DND-41 (cell line): ENCODE measurements at regions not wholly inside any gene's neighbourhood (a gene's known extent, or its start where the extent isn't known, plus 50 kb on each side); places are given as distances from the start of the nearest gene placed in this dataset.

Experiments used
- ATAC-seq: fragments of 200-7000 bp; cut with Tn5 transposase; 3 replicates; pipeline ENCODE4 v1.9.1; 2021; ENCODE audit warnings: low read depth; ENCODE audit not compliant: insufficient read depth
- DNase-seq: peaks from one replicate; pipeline ENCODE4 v3.0.0-alpha.2; 2020
- H2AFZ ChIP-seq: 2 replicates; pipeline ENCODE4 v1.6.0; 2012; ENCODE audit warnings: low read depth, low read length
- H3K27ac ChIP-seq: 2 replicates; pipeline ENCODE4 v1.5.1; 2012; ENCODE audit warnings: low read length, inconsistent platforms
- H3K27me3 ChIP-seq: fragments of 200-600 bp; sonication (generic); 2 replicates; pipeline ENCODE4 v1.6.0; 2012; ENCODE audit warnings: low read length, mild to moderate bottlenecking, inconsistent platforms; ENCODE audit not compliant: insufficient read depth, poor library complexity
- H3K36me3 ChIP-seq: 2 replicates; pipeline ENCODE4 v1.5.1; 2012; ENCODE audit warnings: low read length, inconsistent platforms; ENCODE audit not compliant: insufficient read depth
- H3K4me1 ChIP-seq: 2 replicates; pipeline ENCODE4 v1.5.1; 2012; ENCODE audit warnings: mild to moderate bottlenecking, low read length; ENCODE audit not compliant: insufficient read depth
- H3K4me2 ChIP-seq: 2 replicates; pipeline ENCODE4 v1.6.0; 2012; ENCODE audit warnings: mild to moderate bottlenecking, moderate library complexity, low read length, inconsistent platforms; ENCODE audit not compliant: insufficient read depth
- H3K4me3 ChIP-seq, 2 experiments: fragments of 200-600 bp in 1 of 2; shearing (Covaris generic) in 1 of 2; 2 replicates each; pipeline ENCODE4 v1.5.1; 2012 to 2016; ENCODE audit warnings: inconsistent platforms in 2 of 2, low read length in 2 of 2, mild to moderate bottlenecking in 2 of 2, low read depth in 1 of 2, moderate library complexity in 1 of 2
- H3K79me2 ChIP-seq: 2 replicates; pipeline ENCODE4 v1.6.0; 2012; ENCODE audit warnings: low read length, inconsistent platforms; ENCODE audit not compliant: insufficient read depth
- H3K9ac ChIP-seq: 2 replicates; pipeline ENCODE4 v1.6.0; 2012; ENCODE audit warnings: low read depth, mild to moderate bottlenecking, inconsistent platforms, low read length, moderate library complexity
- H3K9me3 ChIP-seq: 2 replicates; pipeline ENCODE4 v1.5.1; 2012; ENCODE audit warnings: low read length, moderate library complexity, mild to moderate bottlenecking, inconsistent platforms; ENCODE audit not compliant: insufficient read depth, severe bottlenecking
- H4K20me1 ChIP-seq: 2 replicates; pipeline ENCODE4 v1.6.0; 2012; ENCODE audit warnings: low read length; ENCODE audit not compliant: insufficient read depth
- EZH2 ChIP-seq: IDR thresholded peaks from 3 replicates; pipeline ENCODE4 v1.6.1; 2012; ENCODE audit warnings: borderline replicate concordance, low read depth, mild to moderate bottlenecking, moderate library complexity, low read length, inconsistent platforms; ENCODE audit not compliant: severe bottlenecking
- TF ChIP-seq, protein P1 (sequence below): IDR thresholded peaks from 2 replicates; pipeline ENCODE4 v1.5.1; 2012; ENCODE audit warnings: borderline replicate concordance, low read length, moderate library complexity, mild to moderate bottlenecking; ENCODE audit not compliant: poor library complexity, severe bottlenecking; ENCODE audit errors: extremely low read depth

DNA sequence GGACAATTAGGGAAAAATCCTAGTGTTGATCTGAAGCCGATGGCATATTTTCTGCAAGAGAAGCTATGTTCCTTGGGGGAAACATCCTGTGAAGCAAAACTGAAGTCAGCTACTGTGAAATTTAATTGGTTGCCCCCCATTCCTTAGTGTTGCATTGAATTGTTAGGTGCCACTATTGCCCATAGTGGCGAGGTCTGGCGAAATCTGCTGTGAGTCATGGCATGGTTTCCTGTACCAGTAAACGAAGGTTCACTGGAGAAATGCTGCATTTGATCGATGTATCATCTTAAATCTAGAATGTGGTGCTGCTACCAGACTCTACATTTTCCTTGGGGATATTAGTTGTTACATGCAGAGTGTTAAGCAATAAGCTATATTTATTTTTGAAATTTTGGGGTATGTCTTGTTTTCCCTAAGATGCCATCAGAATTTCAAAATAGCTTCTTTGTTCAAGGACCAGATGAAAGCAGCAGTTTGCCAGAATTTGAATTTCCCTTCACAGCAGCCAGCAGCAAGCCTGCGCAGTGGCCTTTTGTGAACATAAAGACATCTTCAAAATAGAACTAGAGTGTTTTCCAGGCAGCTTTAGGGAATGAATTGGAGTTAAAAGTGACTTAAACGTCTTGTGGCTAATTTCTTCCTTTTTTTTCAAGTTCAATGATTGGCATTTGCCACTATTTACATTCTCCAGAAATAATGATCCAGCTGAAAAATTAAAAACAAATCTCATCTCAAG is 348.6 kb upstream of the COBL start:
- no peak for ATAC-seq
- no peaks in the 10 kb centered on the region for H4K20me1 ChIP-seq
- no peaks in the 10 kb centered on the region for H3K9me3 ChIP-seq
- DNase-seq, result no peak
- no peak overlapping the region for H3K9ac ChIP-seq
- TF ChIP-seq, protein P1, sequence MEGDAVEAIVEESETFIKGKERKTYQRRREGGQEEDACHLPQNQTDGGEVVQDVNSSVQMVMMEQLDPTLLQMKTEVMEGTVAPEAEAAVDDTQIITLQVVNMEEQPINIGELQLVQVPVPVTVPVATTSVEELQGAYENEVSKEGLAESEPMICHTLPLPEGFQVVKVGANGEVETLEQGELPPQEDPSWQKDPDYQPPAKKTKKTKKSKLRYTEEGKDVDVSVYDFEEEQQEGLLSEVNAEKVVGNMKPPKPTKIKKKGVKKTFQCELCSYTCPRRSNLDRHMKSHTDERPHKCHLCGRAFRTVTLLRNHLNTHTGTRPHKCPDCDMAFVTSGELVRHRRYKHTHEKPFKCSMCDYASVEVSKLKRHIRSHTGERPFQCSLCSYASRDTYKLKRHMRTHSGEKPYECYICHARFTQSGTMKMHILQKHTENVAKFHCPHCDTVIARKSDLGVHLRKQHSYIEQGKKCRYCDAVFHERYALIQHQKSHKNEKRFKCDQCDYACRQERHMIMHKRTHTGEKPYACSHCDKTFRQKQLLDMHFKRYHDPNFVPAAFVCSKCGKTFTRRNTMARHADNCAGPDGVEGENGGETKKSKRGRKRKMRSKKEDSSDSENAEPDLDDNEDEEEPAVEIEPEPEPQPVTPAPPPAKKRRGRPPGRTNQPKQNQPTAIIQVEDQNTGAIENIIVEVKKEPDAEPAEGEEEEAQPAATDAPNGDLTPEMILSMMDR, result no peak
- no peak for TF ChIP-seq EZH2
- H2AFZ ChIP-seq, result no peak overlapping the region
- no peaks in the 10 kb centered on the region for H3K4me1 ChIP-seq
- H3K79me2 ChIP-seq, result no peaks in the 10 kb centered on the region
- H3K27ac ChIP-seq, result no peak overlapping the region
- no peak overlapping the region for H3K4me3 ChIP-seq
- H3K36me3 ChIP-seq, result no peaks in the 10 kb centered on the region
- H3K4me2 ChIP-seq, result no peak overlapping the region
- no peaks in the 10 kb centered on the region for H3K27me3 ChIP-seq

- H3K9me3 ChIP-seq, result no peaks in the 10 kb centered on the region
- no peak overlapping the region for H3K4me3 ChIP-seq
- no peaks in the 10 kb centered on the region for H3K36me3 ChIP-seq
- no peak overlapping the region for H3K9ac ChIP-seq
- DNase-seq (no peak), ATAC-seq (no peak)
- TF ChIP-seq, protein P1, result no peak
- TF ChIP-seq EZH2, result no peak
- no peak overlapping the region for H3K27ac ChIP-seq
- no peaks in the 10 kb centered on the region for H3K27me3 ChIP-seq
- H3K79me2 ChIP-seq, result no peaks in the 10 kb centered on the region
- H3K4me2 ChIP-seq, result no peak overlapping the region
- no peaks in the 10 kb centered on the region for H4K20me1 ChIP-seq
- no peaks in the 10 kb centered on the region for H3K4me1 ChIP-seq
- H2AFZ ChIP-seq, result no peak overlapping the region
Measured at GRCh38 chr7:51660516-51660915, 343.9 kb upstream of the COBL start.

- no peak for TF ChIP-seq EZH2
- Histone ChIP-seq H3K9ac (no peak overlapping the region), H3K4me3 (no peak overlapping the region), H3K79me2 (no peaks in the 10 kb centered on the region), H3K4me1 (no peaks in the 10 kb centered on the region), H3K4me2 (no peak overlapping the region), H2AFZ (no peak overlapping the region), H4K20me1 (no peaks in the 10 kb centered on the region), H3K27ac (no peak overlapping the region), H3K27me3 (no peaks in the 10 kb centered on the region), H3K36me3 (no peaks in the 10 kb centered on the region), H3K9me3 (no peaks in the 10 kb centered on the region)
- ATAC-seq, result no peak
- no peak for DNase-seq
Measured at GRCh38 chr7:51658684-51659083, 342.1 kb upstream of the COBL start.

- no peak for TF ChIP-seq EZH2
- TF ChIP-seq, protein P1, result no peak
- Histone ChIP-seq H3K27ac (no peak overlapping the region), H3K27me3 (no peaks in the 10 kb centered on the region), H3K79me2 (no peaks in the 10 kb centered on the region), H3K9me3 (no peaks in the 10 kb centered on the region), H3K4me3 (no peak overlapping the region), H3K4me2 (no peak overlapping the region), H3K4me1 (no peaks in the 10 kb centered on the region), H2AFZ (no peak overlapping the region), H3K9ac (no peak overlapping the region), H3K36me3 (no peaks in the 10 kb centered on the region), H4K20me1 (no peaks in the 10 kb centered on the region)
- ATAC-seq, result no peak
- DNase-seq, result no peak
Measured at GRCh38 chr7:51647931-51648351, 331.3 kb upstream of the COBL start.
